ENCODE measurements at regions not wholly inside any gene's neighbourhood (a gene's known extent, or its start where the extent isn't known, plus 50 kb on each side); places are given as distances from the start of the nearest gene placed in this dataset.

DNA sequence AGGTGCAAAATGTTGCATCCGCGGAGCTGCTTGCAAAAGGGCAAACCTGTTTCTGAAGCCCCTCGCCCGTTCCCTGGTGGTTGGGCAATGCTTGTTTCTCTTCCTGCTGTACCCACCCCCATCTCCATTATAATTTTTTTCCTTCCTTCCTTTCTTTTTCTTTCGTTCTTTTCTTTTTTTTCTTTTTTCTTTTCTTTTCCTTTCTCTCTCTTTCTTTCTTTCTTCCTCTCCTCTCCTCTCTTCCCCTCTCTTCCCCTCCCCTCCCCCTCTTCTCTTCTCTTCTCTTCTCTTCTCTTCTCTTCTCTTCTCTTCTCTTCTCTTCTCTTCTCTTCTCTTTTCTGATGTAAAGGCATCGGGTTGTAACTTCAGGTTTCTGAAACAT is 278.2 kb downstream of the GATA3 start:
- TF ChIP-seq GATA3 (IDR thresholded peaks at IDR 0.05; ENCODE audit: low read depth, low read length) = no peak
- no peak for TF ChIP-seq GATA2 (IDR thresholded peaks at IDR 0.05; ENCODE audit: low read depth, low read length)

DNA sequence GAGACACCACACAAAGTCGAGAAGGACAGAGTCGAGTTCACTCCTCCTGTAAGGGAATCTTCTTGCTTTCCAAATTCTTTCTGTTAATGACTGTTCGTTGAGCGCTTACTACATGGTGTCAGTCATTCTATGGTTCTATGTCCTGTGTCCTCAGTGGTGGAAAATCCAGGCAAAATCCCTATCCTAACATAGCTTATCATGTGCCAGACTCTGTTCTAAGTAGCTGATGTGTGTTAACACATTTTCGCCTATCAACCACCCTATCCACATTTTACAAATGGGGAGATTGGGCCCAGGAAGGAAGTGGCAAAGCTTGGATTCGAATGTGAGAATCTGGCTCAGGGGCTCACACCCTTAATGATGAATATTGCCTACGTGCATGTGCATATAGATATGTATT is 280.1 kb downstream of the GATA3 start:
- TF ChIP-seq GATA2 (IDR thresholded peaks at IDR 0.05; ENCODE audit: low read depth, low read length) = no peak
- no peak for TF ChIP-seq GATA3 (IDR thresholded peaks at IDR 0.05; ENCODE audit: low read depth, low read length)

DNA sequence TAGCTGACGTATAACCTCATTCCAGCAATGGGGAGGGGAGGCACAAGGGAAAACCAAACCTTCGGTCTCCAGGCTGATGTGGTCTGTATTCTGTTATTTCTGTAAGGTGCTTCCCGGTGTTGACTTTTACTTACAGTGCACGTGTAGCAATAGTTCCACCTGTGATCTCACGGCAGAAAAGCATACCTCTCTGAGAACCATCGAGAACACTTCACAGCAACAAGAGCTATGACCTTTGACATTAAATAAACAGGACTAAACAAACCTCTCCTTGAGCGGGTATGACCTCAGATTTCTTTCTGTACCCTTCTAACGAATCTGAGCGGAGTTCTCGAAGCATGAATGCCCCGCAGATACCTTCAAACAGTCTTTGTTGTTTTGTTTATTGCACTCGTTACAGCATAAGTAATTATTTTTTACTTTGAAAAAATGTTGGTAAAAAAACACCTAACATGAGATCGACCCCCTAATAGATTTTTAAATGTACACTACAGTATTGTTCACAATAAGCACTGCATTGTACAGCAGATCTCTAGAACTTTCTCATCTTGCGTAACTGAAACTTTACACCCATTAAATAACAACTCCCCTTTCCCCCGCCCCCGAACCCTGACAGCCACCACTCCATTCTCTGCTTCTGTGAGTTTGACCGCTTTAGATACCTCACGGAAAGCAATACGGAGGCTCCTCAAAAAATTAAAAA is 282.3 kb downstream of the GATA3 start:
- TF ChIP-seq GATA3 (IDR thresholded peaks at IDR 0.05; ENCODE audit: low read depth, low read length) (no peak), GATA2 (IDR thresholded peaks at IDR 0.05; ENCODE audit: low read depth, low read length) (no peak)

DNA sequence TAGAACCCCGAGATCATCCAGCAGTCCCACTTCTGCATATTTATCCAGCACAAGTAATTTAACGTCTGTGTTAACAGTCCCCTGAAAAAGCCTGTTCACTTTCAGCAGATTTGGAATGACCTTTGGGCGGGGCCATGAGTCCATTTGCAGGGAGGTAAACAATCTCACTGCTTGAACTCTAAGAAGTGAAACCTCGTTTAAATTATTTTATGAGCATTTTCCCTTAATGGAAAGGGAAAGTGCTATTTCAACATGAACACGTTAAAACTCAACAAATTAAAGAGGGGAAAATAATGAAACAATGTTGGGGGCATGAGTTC is 282.8 kb downstream of the GATA3 start:
- TF ChIP-seq GATA3 (IDR thresholded peaks at IDR 0.05; ENCODE audit: low read depth, low read length) = no peak
- TF ChIP-seq GATA2 (IDR thresholded peaks at IDR 0.05; ENCODE audit: low read depth, low read length) = no peak

DNA sequence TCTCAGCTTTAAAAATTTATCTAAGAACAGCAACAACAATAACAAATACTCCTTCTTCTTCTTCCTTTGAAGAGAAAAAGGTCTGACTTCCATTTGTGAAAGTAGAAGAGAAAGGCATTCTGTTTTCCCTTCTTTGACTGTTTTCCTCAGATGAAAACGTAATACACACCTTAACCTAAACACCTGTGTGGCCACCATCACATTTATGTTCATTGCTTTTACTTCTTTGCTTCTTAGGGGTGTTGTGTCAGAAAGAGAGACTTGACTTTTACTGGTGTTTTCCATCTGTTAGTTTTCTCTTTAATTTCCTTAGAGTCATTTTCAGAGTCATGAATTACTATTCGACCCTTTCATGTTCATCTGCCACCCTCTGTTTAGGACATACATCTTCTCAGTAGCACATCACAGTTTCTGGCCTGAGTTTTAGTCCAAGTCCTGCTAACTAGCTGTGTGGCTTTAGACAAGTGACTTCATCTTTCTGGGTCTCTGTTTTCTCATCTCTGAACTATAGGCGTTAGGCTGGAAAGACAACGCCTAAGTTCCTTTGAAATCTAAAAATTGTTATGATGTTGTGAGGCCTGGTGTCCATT is 283.8 kb downstream of the GATA3 start:
- TF ChIP-seq GATA3 (IDR thresholded peaks at IDR 0.05; ENCODE audit: low read depth, low read length) = no peak
- no peak for TF ChIP-seq GATA2 (IDR thresholded peaks at IDR 0.05; ENCODE audit: low read depth, low read length)

DNA sequence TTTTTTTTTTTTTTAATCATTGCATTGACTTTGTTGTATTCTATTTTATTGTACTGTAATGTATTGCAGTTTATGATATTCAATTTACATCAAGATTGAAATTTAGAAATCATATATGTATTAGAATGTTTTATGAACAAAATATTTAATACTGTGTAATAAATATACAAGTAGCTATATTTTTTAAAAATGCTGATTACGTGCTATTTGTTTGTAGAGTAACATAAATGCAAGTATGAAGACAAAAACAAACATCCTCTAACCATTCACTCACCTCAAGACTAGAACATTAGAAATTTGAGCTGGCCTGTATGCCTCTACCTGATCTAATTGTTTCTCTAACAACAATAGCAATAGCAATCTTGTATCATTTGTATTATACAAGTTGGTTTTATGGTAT is 290.3 kb downstream of the GATA3 start:
- TF ChIP-seq GATA2 (IDR thresholded peaks at IDR 0.05; ENCODE audit: low read depth, low read length) (no peak), GATA3 (IDR thresholded peaks at IDR 0.05; ENCODE audit: low read depth, low read length) (no peak)

DNA sequence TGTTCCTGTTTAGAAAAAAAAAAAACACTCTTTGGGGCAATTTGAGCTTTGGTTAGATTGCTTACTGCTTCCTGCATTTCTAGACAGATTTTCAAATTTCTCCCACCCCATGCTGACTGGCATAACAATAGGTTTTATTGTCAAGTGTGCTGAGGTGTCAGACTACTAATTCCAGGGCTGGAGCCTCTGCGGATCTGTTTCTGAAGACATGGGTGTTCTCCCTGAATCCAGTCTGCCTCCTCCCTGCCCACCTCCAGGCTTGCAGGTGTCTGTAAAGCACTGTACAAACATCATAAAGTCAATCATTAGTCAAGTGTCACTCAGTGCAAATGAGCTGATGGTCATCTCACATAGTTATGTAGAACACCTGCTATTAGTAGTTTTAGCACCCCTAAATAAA is 292.4 kb downstream of the GATA3 start:
- no peak for TF ChIP-seq GATA3 (IDR thresholded peaks at IDR 0.05; ENCODE audit: low read depth, low read length)
- TF ChIP-seq GATA2 (IDR thresholded peaks at IDR 0.05; ENCODE audit: low read depth, low read length) = no peak

DNA sequence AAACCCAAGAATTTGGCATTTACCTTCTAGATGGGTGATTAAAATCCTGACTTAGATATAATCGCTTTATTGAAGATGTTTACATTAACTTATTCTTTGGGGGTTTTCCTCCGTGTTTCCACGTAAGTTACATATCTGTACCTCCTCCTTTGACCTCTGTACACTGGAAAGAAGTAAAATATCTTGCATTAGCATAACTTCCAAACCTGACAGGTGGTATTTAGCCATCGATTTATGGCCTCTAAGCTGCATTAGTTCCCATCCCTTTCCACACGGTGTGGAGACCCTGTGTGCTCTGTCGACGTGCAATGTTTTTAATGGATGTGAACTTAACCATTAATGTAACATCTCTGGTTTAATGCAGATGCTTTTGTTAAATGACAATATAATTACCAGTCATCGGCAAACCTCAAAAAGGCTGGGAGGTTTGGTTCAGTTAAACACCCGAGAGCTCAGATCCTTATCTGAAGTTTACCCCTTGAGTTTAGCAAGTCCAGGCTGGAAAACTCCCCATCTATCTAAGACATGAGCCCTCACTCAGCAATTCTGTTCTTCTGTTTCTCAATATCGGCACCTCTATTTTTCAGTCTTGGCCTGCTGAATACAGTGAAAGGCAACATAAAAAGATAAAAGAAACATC is 295.2 kb downstream of the GATA3 start:
- TF ChIP-seq GATA3 (IDR thresholded peaks at IDR 0.05; ENCODE audit: low read depth, low read length) (no peak; the same call in 1 of the 2 replicates), GATA2 (IDR thresholded peaks at IDR 0.05; ENCODE audit: low read depth, low read length) (peak; percentile 32; the same call in 1 of the 2 replicates)

DNA sequence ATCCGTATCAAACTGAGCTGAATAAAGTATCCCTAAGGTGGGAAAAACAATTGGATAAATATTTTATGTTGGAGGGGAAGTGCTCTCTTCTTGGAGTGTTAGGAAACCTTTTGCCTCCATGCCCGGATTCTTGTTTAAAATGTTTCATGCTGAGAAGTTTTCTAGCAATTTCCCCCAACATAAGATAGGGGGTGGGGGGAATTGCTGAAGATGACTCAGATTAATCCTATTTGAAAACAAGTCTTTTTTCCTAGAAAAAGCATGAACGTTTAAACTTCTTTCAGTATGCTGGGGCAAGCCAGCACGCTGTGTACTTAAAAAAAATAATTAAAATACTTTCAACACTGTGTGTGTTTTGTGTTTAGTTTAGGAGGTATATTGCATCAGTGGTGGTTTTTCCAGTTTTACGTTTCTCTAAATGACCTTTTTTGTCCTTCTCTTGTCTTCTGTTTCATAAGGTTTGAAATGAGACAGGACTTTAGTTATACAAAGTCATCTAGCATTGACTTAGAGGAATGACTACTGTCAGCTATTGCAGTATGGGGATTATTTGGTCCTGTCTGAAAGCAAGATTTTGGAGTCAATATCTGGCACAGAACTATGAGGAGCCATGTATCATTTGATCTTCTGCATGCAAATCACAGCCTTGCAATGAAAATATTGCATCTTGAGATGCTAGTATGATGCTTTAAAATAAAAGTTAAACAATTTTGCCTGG is 295.9 kb downstream of the GATA3 start:
- no peak for TF ChIP-seq GATA2 (IDR thresholded peaks at IDR 0.05; ENCODE audit: low read depth, low read length)
- no peak for TF ChIP-seq GATA3 (IDR thresholded peaks at IDR 0.05; ENCODE audit: low read depth, low read length)

DNA sequence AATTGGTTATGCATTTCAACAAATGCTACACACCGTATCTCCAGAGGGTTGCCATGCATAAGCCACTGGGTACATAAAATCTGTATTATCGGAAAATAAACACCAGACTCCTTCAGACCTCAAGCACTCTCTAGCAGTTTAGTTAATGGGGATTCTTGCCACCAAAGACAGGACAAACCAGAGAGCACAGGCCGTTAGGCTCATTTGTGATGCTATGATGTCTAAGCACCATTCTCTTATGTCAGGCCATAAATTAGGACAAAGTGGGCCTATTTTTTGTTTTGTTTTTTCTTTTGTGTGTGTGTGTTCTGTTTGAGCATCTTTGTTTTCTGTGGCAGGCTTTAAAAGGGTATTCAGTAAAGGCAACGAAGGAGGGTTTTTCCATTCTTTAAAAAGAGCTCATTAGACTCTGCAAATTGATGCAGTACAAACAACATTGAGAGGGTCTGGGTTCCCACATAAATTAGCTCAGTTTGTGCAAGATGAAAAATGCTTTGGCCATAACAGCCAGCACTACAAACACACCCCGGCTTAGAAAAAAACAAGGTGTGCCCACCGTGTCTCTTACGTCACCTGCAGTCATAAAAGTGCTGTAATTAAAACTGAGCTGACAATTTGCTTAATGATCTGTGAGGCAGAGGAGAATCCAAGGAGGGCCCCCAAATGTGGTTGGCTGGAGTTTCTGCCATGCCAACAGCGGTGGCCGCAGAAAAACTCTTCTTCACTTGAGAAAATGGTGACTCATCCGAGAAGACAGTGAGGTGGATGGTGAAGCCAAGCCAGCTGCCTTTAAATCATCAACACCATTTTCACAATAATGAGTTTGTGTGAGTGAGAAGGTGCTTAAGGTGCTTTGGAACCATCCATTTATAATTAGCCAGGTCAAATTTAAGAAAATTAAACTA is 297.9 kb downstream of the GATA3 start:
- TF ChIP-seq GATA3 (IDR thresholded peaks at IDR 0.05; ENCODE audit: low read depth, low read length) (no peak), GATA2 (IDR thresholded peaks at IDR 0.05; ENCODE audit: low read depth, low read length) (no peak)

DNA sequence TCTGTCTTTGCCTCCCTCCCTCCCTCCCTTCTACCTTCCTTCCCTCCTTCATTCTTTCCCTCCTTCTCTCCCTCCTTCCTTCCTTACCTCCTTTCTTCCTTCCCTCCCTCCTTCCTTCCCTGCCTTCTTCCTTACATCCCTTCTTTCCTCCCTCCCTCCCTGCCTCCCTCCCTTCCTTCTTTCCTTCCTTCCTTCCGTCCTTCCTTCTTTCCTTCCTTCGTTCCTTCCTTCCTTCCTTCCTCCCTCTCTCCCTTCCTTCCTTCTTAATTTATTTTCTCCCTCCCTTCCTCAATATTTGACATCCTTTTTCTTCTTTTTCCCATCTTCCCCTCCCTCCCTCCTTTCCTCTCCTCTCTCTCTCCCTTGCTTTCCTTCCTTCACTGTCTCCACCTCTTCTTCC is 301.8 kb downstream of the GATA3 start:
- no peak for TF ChIP-seq GATA3 (IDR thresholded peaks at IDR 0.05; ENCODE audit: low read depth, low read length)
- no peak for TF ChIP-seq GATA2 (IDR thresholded peaks at IDR 0.05; ENCODE audit: low read depth, low read length)

DNA sequence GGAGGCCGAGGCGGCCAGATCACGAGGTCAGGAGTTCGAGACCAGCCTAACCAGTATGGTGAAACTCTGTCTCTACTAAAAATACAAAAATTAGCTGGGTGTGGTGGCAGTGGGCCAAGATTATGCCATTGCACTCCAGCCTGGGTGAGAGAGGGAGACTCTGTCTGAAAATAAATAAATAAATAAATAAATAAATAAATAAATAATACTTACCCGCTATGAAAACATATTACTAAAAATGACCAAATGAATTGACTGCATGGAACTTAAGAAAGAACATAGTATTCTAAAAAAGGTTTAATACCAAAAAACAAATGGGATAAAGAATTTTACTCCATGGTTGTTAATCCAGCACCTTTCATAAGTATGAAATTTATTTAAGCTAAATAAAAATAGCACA is 305.0 kb downstream of the GATA3 start:
- TF ChIP-seq GATA2 (IDR thresholded peaks at IDR 0.05; ENCODE audit: low read depth, low read length) (no peak), GATA3 (IDR thresholded peaks at IDR 0.05; ENCODE audit: low read depth, low read length) (no peak)

DNA sequence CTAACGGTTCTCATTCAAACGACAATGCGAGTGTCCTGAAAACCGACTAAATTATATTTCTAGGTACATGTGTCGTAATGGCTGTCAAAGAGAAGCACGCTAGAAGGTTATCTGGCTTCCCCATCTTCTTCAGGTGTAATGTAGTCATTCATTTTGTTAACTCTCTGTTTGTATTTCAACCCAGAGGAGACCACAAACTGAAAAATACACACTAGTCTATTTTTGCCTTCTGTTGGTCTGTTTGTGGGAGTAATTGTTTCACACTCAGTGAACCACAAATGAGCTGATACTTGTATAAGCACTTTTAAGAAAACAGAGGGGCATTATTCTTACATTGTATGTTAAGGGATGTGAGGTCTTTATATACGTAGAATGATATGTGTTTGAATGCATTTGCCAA is 305.9 kb downstream of the GATA3 start:
- TF ChIP-seq GATA3 (IDR thresholded peaks at IDR 0.05; ENCODE audit: low read depth, low read length) = no peak

All from SH-SY5Y (cell line).